HCT116 (cell line): ENCODE measurements at regions not wholly inside any gene's neighbourhood (a gene's known extent, or its start where the extent isn't known, plus 50 kb on each side); places are given as distances from the start of the nearest gene placed in this dataset.

ENCODE experiments used
- ATF3 ChIP-seq: IDR thresholded peaks from 2 replicates; pipeline ENCODE4 v1.6.1; 2012
- CEBPB ChIP-seq: IDR thresholded peaks from 2 replicates; pipeline ENCODE4 v1.6.1; 2012; ENCODE audit warnings: low read depth
- CTCF ChIP-seq, 3 experiments: fragments of 200-600 bp in 1 of 3; sonication (generic) in 1 of 3; IDR thresholded peaks in 2 of 3; conservative IDR thresholded peaks in 1 of 3; 2 replicates each; pipeline ENCODE4 v1.5.1; 2012 to 2017; ENCODE audit warnings: low read depth in 2 of 3, low read length in 2 of 3, antibody characterized with exemption in 1 of 3, borderline replicate concordance in 1 of 3, control low read depth in 1 of 3, mild to moderate bottlenecking in 1 of 3, mixed read lengths in 1 of 3, mixed run types in 1 of 3, moderate library complexity in 1 of 3; ENCODE audit not compliant: insufficient read depth in 1 of 3
- JUND ChIP-seq: IDR thresholded peaks from 2 replicates; pipeline ENCODE4 v1.6.1; 2012
- POLR2A ChIP-seq: IDR thresholded peaks from 2 replicates; pipeline ENCODE4 v1.7.0; 2011; ENCODE audit warnings: borderline replicate concordance; ENCODE audit not compliant: insufficient read depth, insufficient read length; ENCODE audit errors: extremely low read depth
- POLR2AphosphoS5 ChIP-seq: IDR thresholded peaks from 2 replicates; pipeline ENCODE4 v1.6.1; 2011; ENCODE audit warnings: mild to moderate bottlenecking, low read depth, low read length, moderate library complexity
- REST ChIP-seq: IDR thresholded peaks from 2 replicates; pipeline ENCODE4 v1.6.1; 2012; ENCODE audit warnings: low read depth
- ZNF274 ChIP-seq: fragments of 200-500 bp; sonication (Bioruptor generic); IDR thresholded peaks from 2 replicates; pipeline ENCODE4 v1.6.1; 2014; ENCODE audit warnings: mild to moderate bottlenecking, low read depth, low read length, inconsistent platforms

- TF ChIP-seq CTCF (IDR thresholded peaks at IDR 0.05 in 2 of 3, conservative IDR thresholded peaks at IDR 0.05 in 1 of 3; ENCODE audit: borderline replicate concordance in 1 of 3, insufficient read depth in 1 of 3, low read depth in 2 of 3, low read length in 2 of 3) (no peak), ATF3 (no peak), POLR2A (no peak), REST (no peak), ZNF274 (no peak), JUND (no peak), POLR2AphosphoS5 (no peak), CEBPB (no peak)
These were observed 188.6 kb downstream of the TFAP2B start for GRCh38 chr6:51007237-51007636.
